ENCODE measurements at regions not wholly inside any gene's neighbourhood (a gene's known extent, or its start where the extent isn't known, plus 50 kb on each side); places are given as distances from the start of the nearest gene placed in this dataset.
"Not testable (repeated sequence)": the region's sequence is repeated elsewhere in the genome, so short reads cannot be mapped to it uniquely, and the experiment has no call there.

DNA sequence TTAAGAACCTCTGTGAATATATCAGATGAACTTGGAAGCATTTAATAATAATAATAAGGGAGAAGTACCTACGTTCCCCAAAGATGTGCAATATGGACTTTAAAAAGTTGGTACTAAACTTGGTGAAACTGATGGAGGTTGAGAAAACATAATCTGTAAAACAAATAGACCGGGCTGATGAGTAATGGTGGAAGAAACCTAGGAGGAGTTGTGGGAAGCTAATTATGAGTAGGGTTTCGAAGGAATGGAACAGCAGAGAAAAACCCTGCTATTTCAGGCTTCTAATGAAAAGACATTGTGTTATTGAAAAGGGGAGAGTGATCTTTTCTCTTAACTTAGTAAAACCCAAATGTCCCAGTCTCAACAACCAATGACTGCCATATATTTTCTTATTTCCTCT lies 229.3 kb downstream of the PCSK1 start:
- WGBS, 2 donors (ENCODE audit: low coverage in 1 of 2): 71 to 73% methylated on average over 3 of the region's 3 CpGs
- no peaks in the 10 kb centered on the region for H3K27me3 ChIP-seq
- peaks cover 0 to 23% (median 0%) of the 10 kb centered on the region in 3 donors for H3K9me3 ChIP-seq
- no peaks in the 10 kb centered on the region for H3K36me3 ChIP-seq
- TF ChIP-seq POLR2AphosphoS5 (IDR thresholded peaks at IDR 0.05) (no peak), POLR2A (IDR thresholded peaks at IDR 0.05) (no peak), EP300 (IDR thresholded peaks at IDR 0.05) (no peak)
- TF ChIP-seq, protein P1, sequence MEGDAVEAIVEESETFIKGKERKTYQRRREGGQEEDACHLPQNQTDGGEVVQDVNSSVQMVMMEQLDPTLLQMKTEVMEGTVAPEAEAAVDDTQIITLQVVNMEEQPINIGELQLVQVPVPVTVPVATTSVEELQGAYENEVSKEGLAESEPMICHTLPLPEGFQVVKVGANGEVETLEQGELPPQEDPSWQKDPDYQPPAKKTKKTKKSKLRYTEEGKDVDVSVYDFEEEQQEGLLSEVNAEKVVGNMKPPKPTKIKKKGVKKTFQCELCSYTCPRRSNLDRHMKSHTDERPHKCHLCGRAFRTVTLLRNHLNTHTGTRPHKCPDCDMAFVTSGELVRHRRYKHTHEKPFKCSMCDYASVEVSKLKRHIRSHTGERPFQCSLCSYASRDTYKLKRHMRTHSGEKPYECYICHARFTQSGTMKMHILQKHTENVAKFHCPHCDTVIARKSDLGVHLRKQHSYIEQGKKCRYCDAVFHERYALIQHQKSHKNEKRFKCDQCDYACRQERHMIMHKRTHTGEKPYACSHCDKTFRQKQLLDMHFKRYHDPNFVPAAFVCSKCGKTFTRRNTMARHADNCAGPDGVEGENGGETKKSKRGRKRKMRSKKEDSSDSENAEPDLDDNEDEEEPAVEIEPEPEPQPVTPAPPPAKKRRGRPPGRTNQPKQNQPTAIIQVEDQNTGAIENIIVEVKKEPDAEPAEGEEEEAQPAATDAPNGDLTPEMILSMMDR (IDR thresholded peaks at IDR 0.05): no peak
- H3K4me3 ChIP-seq: no peak overlapping the region
- H3K4me1 ChIP-seq: peaks cover 0 to 7% (median 3%) of the 10 kb centered on the region in 3 donors
- no peak overlapping the region for H3K27ac ChIP-seq
- ATAC-seq: no peak

DNA sequence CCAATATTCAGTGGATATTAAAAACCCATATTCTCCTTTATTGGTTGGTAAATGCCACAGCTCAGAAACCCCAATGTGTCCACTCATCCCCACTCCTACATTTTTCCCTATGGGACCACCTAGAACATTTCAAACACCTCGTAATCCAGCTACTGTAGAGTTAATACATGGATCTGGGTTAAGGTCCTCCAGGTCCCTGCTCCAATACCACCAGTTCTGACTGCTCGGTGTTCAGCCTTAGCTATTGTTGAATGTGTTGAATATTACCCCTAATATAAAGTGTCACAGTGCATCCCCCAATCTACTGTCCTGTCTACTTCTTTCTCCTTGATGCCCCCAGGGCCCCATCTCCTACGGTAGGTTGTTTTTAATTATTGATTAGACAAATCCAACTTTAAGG lies 231.5 kb downstream of the PCSK1 start:
- Histone ChIP-seq H3K4me3 (no peak overlapping the region), H3K27ac (no peak overlapping the region), H3K36me3 (no peaks in the 10 kb centered on the region), H3K27me3 (no peaks in the 10 kb centered on the region), H3K4me1 (peaks cover 0 to 7% (median 3%) of the 10 kb centered on the region in 3 donors), H3K9me3 (peaks cover 0 to under 1% (median 0%) of the 10 kb centered on the region in 3 donors)
- no peak for TF ChIP-seq EP300 (IDR thresholded peaks at IDR 0.05)
- TF ChIP-seq POLR2A (IDR thresholded peaks at IDR 0.05): no peak
- 92 to 96% methylated on average over 3 of the region's 3 CpGs for whole genome bisulfite sequencing, 2 donors (ENCODE audit: low coverage in 1 of 2)
- no peak for ATAC-seq

DNA sequence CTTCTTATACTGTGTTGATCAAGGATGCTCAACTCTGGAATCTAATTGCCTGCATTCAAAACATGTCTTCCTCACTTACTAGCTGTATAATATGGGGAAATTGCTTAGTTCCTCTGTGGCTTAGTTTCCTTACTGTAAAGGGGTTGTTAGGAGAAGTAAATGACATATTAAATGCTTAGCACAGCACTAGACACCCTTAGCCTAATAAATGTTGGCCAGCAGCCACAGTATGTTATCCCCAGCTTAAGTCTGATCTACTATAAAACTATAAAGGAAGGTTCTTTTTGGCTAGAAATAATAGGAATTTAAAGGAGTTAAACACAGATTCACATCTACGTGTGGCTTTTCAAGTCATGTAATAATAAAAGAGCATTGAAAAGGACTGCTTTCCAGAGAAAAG lies 232.4 kb downstream of the PCSK1 start:
- H3K27ac ChIP-seq: no peak overlapping the region
- ATAC-seq: peak; percentile 55
- peaks cover 0 to 7% (median 3%) of the 10 kb centered on the region in 3 donors for H3K4me1 ChIP-seq
- 21 to 22% methylated on average over 1 of the region's 1 CpG for WGBS, 2 donors (ENCODE audit: low coverage in 1 of 2)
- H3K36me3 ChIP-seq: no peaks in the 10 kb centered on the region
- no peaks in the 10 kb centered on the region for H3K27me3 ChIP-seq
- no peak overlapping the region for H3K4me3 ChIP-seq
- no peaks in the 10 kb centered on the region for H3K9me3 ChIP-seq
- TF ChIP-seq EP300 (IDR thresholded peaks at IDR 0.05) (no peak), POLR2AphosphoS5 (IDR thresholded peaks at IDR 0.05) (no peak), POLR2A (IDR thresholded peaks at IDR 0.05) (no peak)
- TF ChIP-seq, protein P1 (IDR thresholded peaks at IDR 0.05): no peak

DNA sequence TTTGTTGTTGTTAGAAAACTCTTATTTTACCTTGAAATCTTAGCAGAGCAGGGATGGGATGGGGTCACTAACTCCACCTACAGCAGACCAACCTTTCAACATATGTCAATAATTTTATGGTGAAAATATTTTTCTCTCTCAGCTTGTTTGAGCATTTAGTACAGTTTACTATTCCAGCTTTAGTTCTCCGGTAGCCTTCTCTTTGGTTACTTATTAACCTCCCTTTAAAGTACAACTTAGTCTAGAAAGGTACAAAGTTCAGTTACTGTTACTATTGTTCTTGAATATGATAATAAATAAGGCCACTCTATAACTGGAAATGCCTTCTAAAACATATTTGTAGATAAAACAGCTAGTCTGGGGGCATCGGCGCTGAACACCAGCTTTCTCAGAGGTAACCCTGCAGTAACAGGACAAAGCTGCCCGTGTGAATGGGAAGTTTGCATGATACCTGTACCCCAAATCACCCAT lies 233.3 kb downstream of the PCSK1 start:
- no peak for ATAC-seq
- H3K4me3 ChIP-seq: no peak overlapping the region
- WGBS, 2 donors (ENCODE audit: low coverage in 1 of 2): 95 to 98% methylated on average over 4 of the region's 4 CpGs
- no peaks in the 10 kb centered on the region for H3K27me3 ChIP-seq
- H3K36me3 ChIP-seq: no peaks in the 10 kb centered on the region
- no peak overlapping the region for H3K27ac ChIP-seq
- peaks cover 0 to 7% (median 3%) of the 10 kb centered on the region in 3 donors for H3K4me1 ChIP-seq
- no peak for TF ChIP-seq POLR2A (IDR thresholded peaks at IDR 0.05)
- TF ChIP-seq EP300 (IDR thresholded peaks at IDR 0.05): no peak
- TF ChIP-seq POLR2AphosphoS5 (IDR thresholded peaks at IDR 0.05): no peak
- TF ChIP-seq, protein P1 (IDR thresholded peaks at IDR 0.05): no peak
- H3K9me3 ChIP-seq: no peaks in the 10 kb centered on the region

DNA sequence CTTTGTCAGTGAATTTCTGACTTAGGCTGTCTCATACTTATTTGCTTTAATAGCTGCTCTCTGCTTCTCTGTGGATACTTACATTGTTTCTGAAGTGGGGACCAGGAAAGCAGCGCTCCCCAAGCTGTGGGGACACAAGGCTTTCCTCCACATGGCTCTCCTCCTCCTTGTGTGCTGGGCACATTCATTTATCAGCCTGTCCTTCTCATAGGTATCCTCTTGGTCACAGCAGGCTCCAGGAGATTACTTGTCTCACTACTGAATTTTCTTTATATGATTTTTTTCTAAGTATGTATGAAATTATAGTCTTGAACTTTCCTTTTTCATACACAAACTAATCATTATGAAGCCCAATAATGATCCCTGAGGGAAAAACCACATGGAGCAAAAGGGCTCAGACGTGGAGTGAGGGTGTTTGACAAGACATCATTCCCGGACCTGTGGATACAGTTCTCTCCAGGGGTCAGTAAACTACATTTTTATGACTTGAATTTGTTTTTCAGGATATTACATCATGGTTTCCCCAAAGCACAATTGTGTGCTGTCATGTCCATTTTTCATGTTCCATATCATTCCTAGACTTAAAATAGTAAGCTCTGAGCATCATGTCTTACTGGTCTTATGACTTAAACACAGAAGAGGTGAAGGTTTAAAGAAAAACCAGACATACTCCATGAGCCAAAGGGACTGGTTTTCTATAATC lies 234.5 kb downstream of the PCSK1 start:
- Histone ChIP-seq H3K27ac (no peak overlapping the region), H3K4me1 (peaks cover 0 to 7% (median 3%) of the 10 kb centered on the region in 3 donors), H3K9me3 (no peaks in the 10 kb centered on the region), H3K36me3 (no peaks in the 10 kb centered on the region), H3K4me3 (no peak overlapping the region), H3K27me3 (no peaks in the 10 kb centered on the region)
- no peak for ATAC-seq
- TF ChIP-seq EP300 (IDR thresholded peaks at IDR 0.05) (no peak), POLR2A (IDR thresholded peaks at IDR 0.05) (no peak), POLR2AphosphoS5 (IDR thresholded peaks at IDR 0.05) (no peak)
- TF ChIP-seq, protein P1 (IDR thresholded peaks at IDR 0.05): no peak
- 38 to 71% methylated on average over 2 to 3 of the region's 3 CpGs for WGBS, 2 donors (ENCODE audit: low coverage in 1 of 2)

DNA sequence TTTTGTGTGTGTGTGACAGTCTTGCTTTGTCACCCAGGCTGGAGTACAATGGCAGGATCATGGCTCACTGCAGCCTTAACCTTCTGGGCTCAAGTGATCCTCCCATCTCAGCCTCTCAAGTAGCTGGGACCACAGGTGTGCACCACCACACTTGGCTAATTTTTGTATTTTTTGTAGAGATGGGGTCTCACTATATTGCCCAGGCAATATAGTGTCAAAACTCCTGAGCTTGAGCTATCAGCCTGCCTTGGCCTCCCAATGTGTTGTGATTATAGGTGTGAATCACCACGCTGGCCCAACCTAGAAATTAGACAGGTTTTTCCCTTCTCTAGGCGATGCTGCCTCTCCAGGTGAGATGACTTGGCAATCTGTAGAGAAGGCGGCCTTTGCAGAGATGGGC lies 235.3 kb downstream of the PCSK1 start:
- 84 to 88% methylated on average over 3 of the region's 3 CpGs for WGBS, 2 donors (ENCODE audit: low coverage in 1 of 2)
- H3K4me3 ChIP-seq, H3K9me3 ChIP-seq, H3K36me3 ChIP-seq, H3K27ac ChIP-seq, H3K27me3 ChIP-seq, ATAC-seq, H3K4me1 ChIP-seq: not testable (repeated sequence)

All from gastroesophageal sphincter (tissue), 4 donors.